K562 (cell line): ENCODE measurements at regions not wholly inside any gene's neighbourhood (a gene's known extent, or its start where the extent isn't known, plus 50 kb on each side); places are given as distances from the start of the nearest gene placed in this dataset.

Source experiments
- ATAC-seq: fragments of 200-7000 bp; cut with Tn5 transposase; 3 replicates; pipeline ENCODE4 v1.9.1; 2020; ENCODE audit warnings: moderate library complexity
- BruUV-seq: library from RNA; stranded (reverse); fragments of 400-500 nt; replicated peaks from 2 replicates; lab custom pipeline; 2021; lab: Mats Ljungman, UMichigan
- CTCF ChIA-PET: fragments of 300-600 bp; formaldehyde crosslinking; extraction: SDS; loops from one replicate; lab custom pipeline; 2021; ENCODE audit warnings: low intra/inter-chr PET ratio; lab: Yijun Ruan, JAX
- POLR2A ChIA-PET: fragments of 300-600, 350-650 bp; sonication (Branson Sonifier 250); formaldehyde crosslinking; extraction: SDS; loops from one replicate; lab custom pipeline; 2021; ENCODE audit warnings: antibody characterized with exemption, inconsistent platforms; lab: Yijun Ruan, JAX
- DNase-seq, 4 experiments: peaks; one replicate each; pipeline versions ENCODE4 v3.0.0 to v3.0.0-alpha.2; 2011 to 2018; ENCODE audit warnings: low spot score in 3 of 4, mixed read lengths in 3 of 4; ENCODE audit errors: extremely low read depth in 1 of 4
- FAIRE-seq: peaks from 2 replicates; lab custom pipeline; 2011; peaks lifted over from hg19 to GRCh38; lab: Jason Lieb, UNC
- H2AFZ ChIP-seq: 2 replicates; pipeline ENCODE4 v1.6.0; 2011; ENCODE audit warnings: low read depth, low read length, control low read depth, inconsistent platforms
- H3K27ac ChIP-seq: fragments of 200-600 bp; 3 replicates; pipeline ENCODE4 v1.8.0; 2011; ENCODE audit warnings: low read depth, mild to moderate bottlenecking, control low read depth, inconsistent platforms, low read length, moderate library complexity, mixed read lengths; ENCODE audit errors: extremely low read depth
- H3K27me3 ChIP-seq, 2 experiments: fragments of 300-600 bp in 1 of 2; 2 replicates in 1 of 2; 3 replicates in 1 of 2; pipeline versions ENCODE4 v1.6.0 to v1.8.0; 2011; ENCODE audit warnings: inconsistent platforms in 2 of 2, low read length in 2 of 2, mild to moderate bottlenecking in 1 of 2, mixed read lengths in 1 of 2, moderate library complexity in 1 of 2; ENCODE audit not compliant: control insufficient read depth in 2 of 2, insufficient read depth in 2 of 2
- H3K36me3 ChIP-seq: fragments of 300-600 bp; 3 replicates; pipeline ENCODE4 v1.8.0; 2011; ENCODE audit warnings: mild to moderate bottlenecking, low read length, inconsistent platforms; ENCODE audit not compliant: control insufficient read depth, insufficient read depth
- H3K4me1 ChIP-seq, 2 experiments: fragments of 200-600 bp in 1 of 2; replicated peaks in 1 of 2; 2 replicates in 1 of 2; 3 replicates in 1 of 2; pipeline versions ENCODE4 v1.5.1 to v1.8.0; 2011; ENCODE audit warnings: inconsistent platforms in 2 of 2, low read length in 2 of 2, mild to moderate bottlenecking in 1 of 2, mixed read lengths in 1 of 2, moderate library complexity in 1 of 2; ENCODE audit not compliant: control insufficient read depth in 2 of 2, insufficient read depth in 2 of 2
- H3K4me2 ChIP-seq: 2 replicates; pipeline ENCODE4 v1.6.1; 2011; ENCODE audit warnings: low read length, control low read depth, inconsistent platforms, mixed read lengths; ENCODE audit not compliant: insufficient read depth
- H3K4me3 ChIP-seq: fragments of 200-600 bp; sonication (generic), shearing (Covaris generic); 2 replicates; pipeline ENCODE4 v1.5.1; 2016; ENCODE audit warnings: control low read depth, inconsistent platforms
- H3K79me2 ChIP-seq: fragments of 200-600 bp; 3 replicates; pipeline ENCODE4 v1.8.0; 2011; ENCODE audit warnings: low read length, inconsistent platforms; ENCODE audit not compliant: control insufficient read depth, insufficient read depth
- H3K9ac ChIP-seq, 2 experiments: 2 replicates each; pipeline versions ENCODE4 v1.6.0 to v1.6.1; 2011; ENCODE audit warnings: low read depth in 2 of 2, low read length in 2 of 2, control low read depth in 1 of 2, inconsistent platforms in 1 of 2, mild to moderate bottlenecking in 1 of 2, mixed read lengths in 1 of 2; ENCODE audit not compliant: insufficient read depth in 1 of 2
- H3K9me1 ChIP-seq: one replicate; pipeline ENCODE4 v1.6.0; 2011; ENCODE audit warnings: inconsistent platforms, mild to moderate bottlenecking, low read length, moderate library complexity; ENCODE audit not compliant: control insufficient read depth, insufficient read depth
- H3K9me3 ChIP-seq: replicated peaks from 2 replicates; pipeline ENCODE4 v1.5.1; 2011; ENCODE audit warnings: low read depth, low read length, inconsistent platforms; ENCODE audit not compliant: control insufficient read depth, insufficient read depth
- H4K20me1 ChIP-seq: replicated peaks from 2 replicates; pipeline ENCODE4 v1.6.1; 2011; ENCODE audit warnings: low read length, inconsistent platforms, mixed read lengths; ENCODE audit not compliant: control insufficient read depth, insufficient read depth
- ATF1 ChIP-seq, 2 experiments: fragments of 450-650 bp in 1 of 2; IDR thresholded peaks; 2 replicates each; pipeline ENCODE4 v1.6.1; 2016; ENCODE audit warnings: missing compliant biosample characterization in 1 of 2, missing genetic modification characterization in 1 of 2
- HDAC1 ChIP-seq, 2 experiments: fragments of 450-650 bp; IDR thresholded peaks; 2 replicates each; pipeline ENCODE4 v1.6.1; 2016 to 2017; ENCODE audit warnings: inconsistent platforms in 1 of 2, mild to moderate bottlenecking in 1 of 2, moderate library complexity in 1 of 2
- HDGF ChIP-seq: fragments of 450-650 bp; IDR thresholded peaks from 2 replicates; pipeline ENCODE4 v1.6.1; 2016
- MAFK ChIP-seq: IDR thresholded peaks from 2 replicates; pipeline ENCODE4 v1.6.1; 2011; ENCODE audit warnings: low read length, improper control_type of control experiment
- NEUROD1 ChIP-seq: fragments of 150-350 bp; IDR thresholded peaks from 2 replicates; pipeline ENCODE4 v1.6.1; 2014; ENCODE audit warnings: borderline replicate concordance, low read length, low read depth; ENCODE audit not compliant: partially characterized antibody
- NFIC ChIP-seq: fragments of 450-650 bp; IDR thresholded peaks from 2 replicates; pipeline ENCODE4 v1.6.1; 2017; ENCODE audit warnings: mild to moderate bottlenecking, inconsistent platforms
- NR2F6 ChIP-seq: fragments of 450-650 bp; formaldehyde crosslinking; IDR thresholded peaks from 2 replicates; pipeline ENCODE4 v1.4.0; 2020; ENCODE audit warnings: mild to moderate bottlenecking
- PHF20 ChIP-seq: fragments of 450-650 bp; IDR thresholded peaks from 2 replicates; pipeline ENCODE4 v1.6.1; 2018; ENCODE audit not compliant: partially characterized antibody
- RBM22 ChIP-seq: fragments of 200-400 bp; formaldehyde crosslinking; IDR thresholded peaks from 2 replicates; pipeline ENCODE4 v1.6.1; 2018; ENCODE audit warnings: low read length, low read depth; ENCODE audit not compliant: poor library complexity, severe bottlenecking
- TARDBP ChIP-seq: fragments of 450-650 bp; IDR thresholded peaks from 2 replicates; pipeline ENCODE4 v1.6.1; 2016
- TCF7L2 ChIP-seq: fragments of 150-350 bp; IDR thresholded peaks from 2 replicates; pipeline ENCODE4 v1.6.1; 2016; ENCODE audit warnings: low read depth, mild to moderate bottlenecking, low read length, moderate library complexity
- TSC22D4 ChIP-seq: fragments of 450-650 bp; IDR thresholded peaks from 2 replicates; pipeline ENCODE4 v1.6.1; 2016; ENCODE audit warnings: missing genetic modification characterization, missing biosample characterization, control low read depth
- ZNF444 ChIP-seq: fragments of 250-450 bp; sonication (Bioruptor Pico); IDR thresholded peaks from 2 replicates; pipeline ENCODE4 v1.4.0; 2020; ENCODE audit warnings: mild to moderate bottlenecking, moderate library complexity
- ZNF830 ChIP-seq: fragments of 250-450 bp; sonication (Bioruptor Pico); IDR thresholded peaks from 2 replicates; pipeline ENCODE4 v1.5.0; 2021; ENCODE audit warnings: mild to moderate bottlenecking
- WGBS: fragments of 100-300 bp; shearing (Covaris generic); methylation state at CpG from one replicate; pipeline ENCODE4 v1.1.6; 2016; ENCODE audit warnings: low coverage, mixed read lengths; ENCODE audit not compliant: insufficient coverage; ENCODE audit errors: missing lambda C conversion rate; 5-methylcytosine and 5-hydroxymethylcytosine counted together
- in situ Hi-C: fragments of 300-500 bp; cut with MboI; formaldehyde crosslinking; loops from 4 replicates; pipeline ENCODE4 v1.15.0; 2018; ENCODE audit warnings: inconsistent platforms, mixed read lengths
- intact Hi-C: fragments of 100-400 bp; cut with micrococcal nuclease; formaldehyde crosslinking; loops from 2 replicates; pipeline ENCODE4 v1.14.2; 2022
- TF ChIP-seq, protein P1 (sequence below): fragments of 450-650 bp; IDR thresholded peaks from 2 replicates; pipeline ENCODE4 v1.6.1; 2017; ENCODE audit warnings: antibody characterized with exemption, mild to moderate bottlenecking

DNA sequence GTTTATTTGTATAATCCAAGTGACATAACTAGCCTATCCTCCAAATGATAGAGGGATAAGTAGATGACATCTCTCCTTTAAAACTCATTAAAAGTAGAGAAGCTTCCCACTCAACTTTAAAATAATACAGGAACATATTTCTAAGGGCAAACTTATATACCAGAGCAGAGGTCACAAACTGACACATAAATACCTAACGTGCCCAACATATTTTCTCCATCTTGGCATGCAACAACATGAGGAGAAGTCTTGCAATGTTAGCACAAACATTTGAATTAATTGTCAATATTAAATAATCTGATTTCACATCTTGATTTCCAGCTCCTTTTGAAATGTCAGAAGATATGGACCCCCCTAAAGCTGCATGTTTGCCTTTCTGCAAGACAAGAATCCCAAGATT is 335.0 kb downstream of the DEPDC1B start (continued):
- no peak for TF ChIP-seq PHF20

DNA sequence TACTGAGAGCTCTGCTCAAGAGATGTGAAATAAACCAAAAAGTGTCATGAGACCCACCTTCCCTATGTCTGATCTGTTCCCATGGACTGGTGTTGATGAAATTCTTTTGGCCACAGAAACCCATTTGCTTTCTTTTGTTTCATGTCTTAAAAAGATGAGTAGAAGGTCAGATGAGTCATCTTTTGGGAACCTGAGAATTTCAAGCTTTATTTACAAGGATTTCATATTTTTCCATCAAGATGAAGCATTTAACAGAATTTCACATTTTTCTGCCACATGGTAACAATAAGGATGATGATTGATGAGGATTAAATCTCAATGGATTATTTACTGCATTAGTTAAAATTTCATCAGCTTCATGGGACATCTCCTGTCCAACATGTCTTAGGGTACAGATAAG is 337.8 kb downstream of the DEPDC1B start:
- Histone ChIP-seq H3K79me2 (no peaks in the 10 kb centered on the region), H3K4me3 (no peak overlapping the region), H3K36me3 (no peaks in the 10 kb centered on the region), H3K4me1 (no peaks in the 10 kb centered on the region), H4K20me1 (no peaks in the 10 kb centered on the region), H3K27me3 (no peaks in the 10 kb centered on the region), H2AFZ (no peak overlapping the region), H3K4me2 (no peak overlapping the region), H3K9me1 (no peaks in the 10 kb centered on the region), H3K27ac (no peak overlapping the region), H3K9me3 (no peaks in the 10 kb centered on the region), H3K9ac (no peak overlapping the region)
- CTCF ChIA-PET: no interaction called here
- in situ Hi-C loops: no loop called here
- no TSS peak for BruUV-seq
- FAIRE-seq (no peak), ATAC-seq (no peak), DNase-seq (no peak)
- no peak for TF ChIP-seq ATF1 (CRISPR knock-in tag; IDR thresholded peaks at IDR 0.05)
- TF ChIP-seq ATF1 (tag; IDR thresholded peaks at IDR 0.05): no peak
- no peak for TF ChIP-seq TCF7L2
- intact Hi-C loops: no loop called here
- POLR2A ChIA-PET: no interaction called here

DNA sequence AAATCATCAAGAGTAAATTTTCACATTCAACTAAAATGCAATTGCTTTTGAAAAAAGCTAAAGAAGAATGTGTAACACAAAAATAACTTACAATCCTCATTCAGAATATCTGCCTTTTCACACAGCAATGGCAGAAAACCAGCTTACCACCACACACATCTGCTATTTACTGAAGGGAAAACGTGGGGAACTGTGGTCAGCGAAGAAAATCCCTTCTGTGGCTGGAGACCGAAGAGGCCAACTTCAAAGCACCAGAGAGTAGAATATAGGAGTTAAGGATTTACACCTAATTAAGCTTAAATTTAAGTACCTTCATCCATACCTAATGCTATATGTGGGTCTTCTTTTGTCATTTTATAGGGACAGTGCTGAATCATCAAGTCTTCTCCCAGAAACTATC is 339.6 kb downstream of the DEPDC1B start:
- H3K9me1 ChIP-seq: no peaks in the 10 kb centered on the region
- H4K20me1 ChIP-seq: no peaks in the 10 kb centered on the region
- 0% methylated on average over 3 of the region's 3 CpGs for WGBS
- POLR2A ChIA-PET: no interaction called here
- no peak overlapping the region for H3K4me3 ChIP-seq
- intact Hi-C loops: no loop called here
- H3K27ac ChIP-seq: no peak overlapping the region
- in situ Hi-C loops: no loop called here
- CTCF ChIA-PET: no interaction called here
- no peak overlapping the region for H3K4me2 ChIP-seq
- no peaks in the 10 kb centered on the region for H3K36me3 ChIP-seq
- no peaks in the 10 kb centered on the region for H3K27me3 ChIP-seq
- ATAC-seq (no peak), DNase-seq (no peak), FAIRE-seq (no peak)
- H3K9ac ChIP-seq: no peak overlapping the region
- no peaks in the 10 kb centered on the region for H3K4me1 ChIP-seq
- no peaks in the 10 kb centered on the region for H3K79me2 ChIP-seq
- BruUV-seq: no TSS peak
- H3K9me3 ChIP-seq: no peaks in the 10 kb centered on the region
- H2AFZ ChIP-seq: no peak overlapping the region
- TF ChIP-seq TARDBP: no peak
- no peak for TF ChIP-seq NFIC
- TF ChIP-seq NR2F6: no peak
- no peak for TF ChIP-seq NEUROD1
- TF ChIP-seq RBM22: no peak
- no peak for TF ChIP-seq HDGF
- no peak for TF ChIP-seq ZNF444 (CRISPR knock-in tag)
- TF ChIP-seq ZNF830 (CRISPR knock-in tag): no peak
- TF ChIP-seq TSC22D4: no peak
- TF ChIP-seq HDAC1 (IDR thresholded peaks at IDR 0.05): no peak
- TF ChIP-seq MAFK: no peak
- TF ChIP-seq, protein P1, sequence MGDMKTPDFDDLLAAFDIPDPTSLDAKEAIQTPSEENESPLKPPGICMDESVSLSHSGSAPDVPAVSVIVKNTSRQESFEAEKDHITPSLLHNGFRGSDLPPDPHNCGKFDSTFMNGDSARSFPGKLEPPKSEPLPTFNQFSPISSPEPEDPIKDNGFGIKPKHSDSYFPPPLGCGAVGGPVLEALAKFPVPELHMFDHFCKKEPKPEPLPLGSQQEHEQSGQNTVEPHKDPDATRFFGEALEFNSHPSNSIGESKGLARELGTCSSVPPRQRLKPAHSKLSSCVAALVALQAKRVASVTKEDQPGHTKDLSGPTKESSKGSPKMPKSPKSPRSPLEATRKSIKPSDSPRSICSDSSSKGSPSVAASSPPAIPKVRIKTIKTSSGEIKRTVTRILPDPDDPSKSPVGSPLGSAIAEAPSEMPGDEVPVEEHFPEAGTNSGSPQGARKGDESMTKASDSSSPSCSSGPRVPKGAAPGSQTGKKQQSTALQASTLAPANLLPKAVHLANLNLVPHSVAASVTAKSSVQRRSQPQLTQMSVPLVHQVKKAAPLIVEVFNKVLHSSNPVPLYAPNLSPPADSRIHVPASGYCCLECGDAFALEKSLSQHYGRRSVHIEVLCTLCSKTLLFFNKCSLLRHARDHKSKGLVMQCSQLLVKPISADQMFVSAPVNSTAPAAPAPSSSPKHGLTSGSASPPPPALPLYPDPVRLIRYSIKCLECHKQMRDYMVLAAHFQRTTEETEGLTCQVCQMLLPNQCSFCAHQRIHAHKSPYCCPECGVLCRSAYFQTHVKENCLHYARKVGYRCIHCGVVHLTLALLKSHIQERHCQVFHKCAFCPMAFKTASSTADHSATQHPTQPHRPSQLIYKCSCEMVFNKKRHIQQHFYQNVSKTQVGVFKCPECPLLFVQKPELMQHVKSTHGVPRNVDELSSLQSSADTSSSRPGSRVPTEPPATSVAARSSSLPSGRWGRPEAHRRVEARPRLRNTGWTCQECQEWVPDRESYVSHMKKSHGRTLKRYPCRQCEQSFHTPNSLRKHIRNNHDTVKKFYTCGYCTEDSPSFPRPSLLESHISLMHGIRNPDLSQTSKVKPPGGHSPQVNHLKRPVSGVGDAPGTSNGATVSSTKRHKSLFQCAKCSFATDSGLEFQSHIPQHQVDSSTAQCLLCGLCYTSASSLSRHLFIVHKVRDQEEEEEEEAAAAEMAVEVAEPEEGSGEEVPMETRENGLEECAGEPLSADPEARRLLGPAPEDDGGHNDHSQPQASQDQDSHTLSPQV: no peak
